NCI-H526 (cell line): ENCODE measurements at regions not wholly inside any gene's neighbourhood (a gene's known extent, or its start where the extent isn't known, plus 50 kb on each side); places are given as distances from the start of the nearest gene placed in this dataset.

Experiments
- DNase-seq, 2 experiments: peaks; one replicate each; lab custom pipeline; 2025; lab: John Stamatoyannopoulos, UW

DNA sequence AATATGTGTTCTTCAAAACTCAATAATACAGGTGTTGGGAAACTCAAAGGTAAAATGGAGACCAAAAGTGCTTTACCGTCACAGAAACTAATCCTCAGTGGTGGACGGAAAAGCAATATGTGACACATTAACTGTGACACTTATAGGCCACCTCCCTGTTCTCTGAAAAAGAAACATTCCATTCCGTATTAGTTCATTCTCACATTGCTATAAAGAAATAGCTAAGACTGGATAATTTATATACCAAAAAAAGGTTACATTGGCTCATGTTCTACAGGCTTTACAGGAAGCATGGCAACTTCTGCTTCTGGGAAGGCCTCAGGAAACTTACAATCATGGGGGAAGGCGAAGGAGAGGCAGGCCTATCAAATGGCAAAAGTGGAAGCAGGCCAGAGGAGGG, 435.3 kb upstream of the HTR2A start:
- DNase-seq, result no peak

DNA sequence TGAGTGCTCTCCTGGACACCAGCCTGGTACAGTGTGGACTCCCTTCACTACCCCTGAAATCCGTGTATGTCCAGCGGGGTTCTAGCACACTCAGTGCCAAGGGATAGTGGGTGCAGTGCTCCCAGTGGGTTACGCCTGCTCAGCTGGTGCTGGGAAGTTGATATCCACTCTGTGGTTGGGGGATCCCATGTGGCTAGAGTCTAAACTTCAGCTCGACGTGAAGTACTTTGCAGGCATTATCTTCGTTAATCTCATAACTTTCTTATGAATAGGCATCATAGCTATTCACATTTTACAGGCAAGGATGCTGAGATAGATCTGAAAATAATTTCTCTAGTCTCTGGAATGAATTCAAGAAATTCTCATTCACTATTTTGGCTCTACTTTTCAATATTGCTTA, 433.2 kb upstream of the HTR2A start:
- DNase-seq, result no peak

DNA sequence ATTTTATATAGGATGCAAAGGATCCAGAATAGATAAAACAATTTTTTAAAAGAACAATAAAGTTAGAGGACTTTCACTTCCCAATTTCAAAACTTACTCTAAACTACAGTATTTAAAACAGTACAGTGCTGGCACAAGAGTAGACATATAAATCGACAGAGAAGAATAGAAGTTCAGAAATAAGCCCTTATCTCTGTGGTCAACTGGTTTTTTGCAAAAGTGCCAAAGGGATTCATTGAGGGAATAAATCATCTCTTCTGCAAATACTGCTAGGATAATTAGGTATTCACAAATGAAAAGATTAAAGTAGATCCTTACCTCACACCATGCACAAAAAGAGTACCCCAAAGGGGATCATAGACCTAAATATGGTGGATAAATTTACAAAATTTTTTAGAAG, 431.0 kb upstream of the HTR2A start:
- DNase-seq, result no peak

GRCh38 chr13:47326061-47326460, 429.2 kb upstream of the HTR2A start:
- DNase-seq, result no peak

GRCh38 chr13:47317356-47317755, 420.5 kb upstream of the HTR2A start:
- DNase-seq, result no peak

DNA sequence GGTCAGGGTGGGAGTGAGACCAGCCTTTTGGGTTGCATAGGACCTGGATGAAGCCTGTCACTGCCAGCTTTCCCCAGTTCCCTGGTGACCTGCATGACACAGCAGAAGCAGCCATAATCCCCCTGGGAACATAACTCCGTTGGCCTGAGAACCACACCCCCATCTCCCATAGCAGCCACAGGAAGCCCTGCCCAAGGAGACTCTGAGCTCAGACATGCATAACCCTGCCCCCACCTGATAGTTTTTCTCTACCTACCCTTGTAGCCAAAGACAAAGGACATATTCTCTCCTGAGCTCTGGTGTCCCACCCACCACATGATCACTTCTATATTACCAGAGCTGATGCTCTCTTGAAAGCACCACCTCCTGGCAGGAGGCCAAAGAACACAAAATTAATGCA, 413.5 kb upstream of the HTR2A start:
- DNase-seq, result no peak

- no peak for DNase-seq
These were observed 410.1 kb upstream of the HTR2A start for GRCh38 chr13:47306991-47307390.

GRCh38 chr13:47303626-47304025, 406.8 kb upstream of the HTR2A start:
- no peak for DNase-seq

- DNase-seq, result no peak
These were observed 402.5 kb upstream of the HTR2A start for GRCh38 chr13:47299304-47299703.

- DNase-seq, result no peak
These were observed 401.7 kb upstream of the HTR2A start for GRCh38 chr13:47298506-47298905.

GRCh38 chr13:47294691-47295090, 397.8 kb upstream of the HTR2A start:
- no peak for DNase-seq

- DNase-seq, result no peak
These were observed 394.3 kb upstream of the HTR2A start for GRCh38 chr13:47291107-47291656.

DNA sequence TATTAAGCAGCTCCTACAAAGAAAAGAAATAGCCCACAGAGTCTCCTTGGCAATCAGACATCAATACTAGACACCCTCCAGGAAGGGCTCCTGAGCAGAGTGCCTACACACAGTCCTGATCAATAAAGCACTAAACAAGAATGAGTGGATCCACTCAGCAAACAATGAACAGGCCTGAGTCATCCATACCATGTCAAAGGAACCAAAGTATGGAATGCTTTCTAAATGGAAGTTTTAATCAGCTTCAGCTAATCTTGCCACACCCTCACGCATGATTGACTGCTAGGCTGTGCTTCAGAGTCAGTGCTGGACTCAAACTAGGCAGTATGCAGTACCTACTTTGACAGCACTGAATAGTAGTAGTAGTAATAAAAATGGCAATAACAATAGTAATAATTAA, 392.7 kb upstream of the HTR2A start:
- no peak for DNase-seq

GRCh38 chr13:47288546-47288945, 391.7 kb upstream of the HTR2A start:
- no peak for DNase-seq

DNA sequence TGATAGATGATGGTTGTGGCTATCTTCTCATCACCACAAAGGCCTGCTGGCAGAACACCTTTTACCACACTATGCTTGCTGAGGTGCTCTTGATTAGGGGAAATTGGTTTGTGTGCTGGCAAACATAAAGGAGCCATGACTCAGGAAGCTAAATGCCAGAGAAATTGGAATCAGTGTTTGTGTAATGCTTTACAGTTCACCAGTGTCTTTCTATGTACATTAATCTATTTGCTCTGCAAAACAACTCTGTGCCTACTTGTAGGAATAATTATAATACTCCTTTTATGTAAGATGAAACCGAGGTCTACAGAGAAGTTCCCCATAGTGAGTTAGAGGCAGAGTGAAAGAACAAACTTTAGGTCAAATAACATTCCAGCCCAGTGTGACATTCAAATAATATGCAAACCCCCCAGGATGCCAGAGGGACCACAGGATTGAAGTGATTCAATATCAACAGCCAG, 390.5 kb upstream of the HTR2A start:
- peak in 1 of 2 experiments; percentile 7 for DNase-seq

GRCh38 chr13:47281991-47282390, 385.1 kb upstream of the HTR2A start:
- no peak for DNase-seq

DNA sequence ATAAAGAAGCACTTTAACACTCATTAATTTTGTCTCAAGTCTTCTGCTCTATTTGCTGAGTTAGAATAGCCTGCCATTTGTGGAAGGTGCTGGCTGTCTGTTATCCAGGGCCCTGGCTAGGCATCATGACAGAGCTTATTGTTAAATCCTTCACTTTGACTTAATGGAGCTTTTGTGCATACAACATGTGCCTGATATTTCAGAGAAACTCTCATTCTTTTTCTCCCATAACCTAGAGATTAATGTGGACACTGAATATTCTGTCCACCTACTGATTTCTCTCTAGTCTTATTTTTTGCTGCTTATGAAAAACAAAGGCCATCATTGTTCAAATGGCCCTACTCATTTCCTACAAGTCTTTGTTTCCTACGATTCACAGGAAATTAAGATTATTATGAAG, 383.1 kb upstream of the HTR2A start:
- DNase-seq, result no peak

DNA sequence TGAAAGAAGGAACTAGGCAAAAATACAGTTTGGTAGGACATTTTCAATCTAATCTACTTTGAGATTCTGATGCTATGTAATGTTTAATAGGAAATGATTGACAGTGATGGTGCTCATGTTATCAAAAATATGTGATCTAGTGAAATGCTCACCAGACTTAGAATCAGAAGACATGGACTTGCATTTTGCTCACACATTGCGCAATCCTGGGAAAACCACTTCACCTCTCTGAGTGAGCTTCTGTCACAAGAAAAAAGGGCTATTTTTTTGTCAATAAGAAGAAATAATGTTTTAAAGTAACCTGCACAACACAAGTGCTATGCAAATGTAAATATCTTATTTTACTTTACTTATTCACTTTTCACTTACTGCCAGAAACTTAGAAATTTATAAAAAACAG, 380.9 kb upstream of the HTR2A start:
- no peak for DNase-seq

- DNase-seq, result no peak
These were observed 371.4 kb upstream of the HTR2A start for GRCh38 chr13:47268270-47268669.

DNA sequence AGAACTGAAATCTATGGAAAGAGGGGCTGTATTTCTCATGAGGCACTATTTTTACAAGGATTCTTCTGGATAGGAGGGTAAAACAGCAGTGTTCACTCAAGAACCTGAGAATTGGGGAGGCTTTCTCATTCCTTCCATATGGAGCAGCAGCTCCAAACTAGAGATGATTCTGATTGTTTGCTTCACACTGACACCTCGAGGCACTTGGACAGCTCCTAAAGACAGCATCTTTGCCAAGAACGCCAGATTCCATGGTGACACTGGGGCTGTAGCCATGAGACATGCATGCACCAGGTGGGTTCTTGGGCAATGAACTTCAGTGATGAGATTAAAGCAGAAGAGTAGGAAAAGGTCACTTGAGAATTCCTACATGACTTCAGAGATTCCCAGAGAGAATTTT, 361.5 kb upstream of the HTR2A start:
- DNase-seq, result no peak

DNA sequence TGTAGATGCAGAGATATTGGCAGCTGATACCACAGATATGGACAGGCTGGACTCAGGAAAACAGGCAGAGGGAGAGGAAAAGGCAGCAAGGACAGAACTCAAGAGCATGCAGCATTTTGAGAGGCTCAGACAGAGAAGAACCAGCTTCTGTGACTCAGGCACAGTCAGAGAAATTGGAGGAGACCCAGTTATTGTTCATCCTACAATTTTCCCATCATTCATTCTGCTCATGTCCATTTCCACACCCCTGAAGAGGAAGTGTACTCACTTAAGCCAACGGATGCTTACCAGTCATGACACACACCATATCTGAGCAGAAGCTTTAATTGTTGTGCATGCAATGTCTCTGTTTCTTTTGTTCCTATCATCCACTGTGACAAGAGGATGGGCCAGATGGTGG, 359.8 kb upstream of the HTR2A start:
- no peak for DNase-seq

DNA sequence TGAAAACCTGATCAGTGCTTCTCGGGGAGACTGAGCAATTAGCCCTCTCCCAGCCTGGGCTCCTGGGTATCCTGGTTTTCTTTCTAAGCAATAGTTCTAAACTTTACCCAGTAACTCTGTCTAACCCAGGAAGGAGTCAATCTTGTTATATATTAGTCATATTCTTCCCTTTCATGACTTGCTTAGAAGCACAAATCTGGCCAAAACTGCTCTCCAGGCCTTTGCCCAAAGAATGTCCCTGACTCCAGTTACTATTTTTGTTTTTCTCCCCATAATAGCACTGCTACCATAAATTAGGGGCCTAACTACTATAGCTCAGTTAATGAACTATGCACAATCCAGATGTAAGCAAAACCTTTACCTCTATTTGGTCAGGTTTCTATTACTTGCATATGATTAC, 355.8 kb upstream of the HTR2A start:
- no peak for DNase-seq

GRCh38 chr13:47251771-47252170, 354.9 kb upstream of the HTR2A start:
- DNase-seq, result no peak

DNA sequence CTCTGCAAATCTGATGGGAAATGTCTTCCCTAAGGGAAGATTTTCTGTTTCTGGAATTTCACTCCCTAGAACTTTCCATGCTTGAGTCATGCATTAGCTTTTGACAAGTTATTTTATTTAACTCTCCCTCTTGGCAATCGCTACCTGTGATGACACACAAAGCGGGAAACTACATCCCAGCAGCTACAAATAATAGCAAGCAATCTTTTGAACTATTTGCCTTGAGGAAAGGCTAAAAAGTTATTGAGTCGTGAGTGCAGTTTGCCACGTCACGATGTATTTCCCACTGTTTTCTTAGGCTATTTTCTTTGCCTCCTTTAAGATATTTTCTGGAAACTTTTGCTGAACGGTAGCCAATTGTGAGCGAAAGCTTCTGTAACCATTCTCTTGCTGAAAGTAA, 353.3 kb upstream of the HTR2A start:
- DNase-seq, result no peak

GRCh38 chr13:47249266-47249665, 352.4 kb upstream of the HTR2A start:
- DNase-seq, result no peak
